ENCODE measurements at regions not wholly inside any gene's neighbourhood (a gene's known extent, or its start where the extent isn't known, plus 50 kb on each side); places are given as distances from the start of the nearest gene placed in this dataset.

- TF ChIP-seq MTA1 (CRISPR knock-in tag; IDR thresholded peaks at IDR 0.05; ENCODE audit: borderline replicate concordance): no peak
Observed at GRCh38 chr6:11480541-11480940, 57.0 kb upstream of the TMEM170B start (continued).

GRCh38 chr6:11479296-11479695, 58.3 kb upstream of the TMEM170B start:
- no TSS peak for BruUV-seq (replicated peaks)
- TF ChIP-seq ZNF614 (CRISPR knock-in tag; IDR thresholded peaks at IDR 0.05; ENCODE audit: borderline replicate concordance) (no peak), KDM2A (CRISPR knock-in tag; IDR thresholded peaks at IDR 0.05; ENCODE audit: borderline replicate concordance, low read depth) (no peak), KDM1A (CRISPR knock-in tag; IDR thresholded peaks at IDR 0.05) (no peak), HOXA7 (CRISPR knock-in tag; IDR thresholded peaks at IDR 0.05) (no peak), THAP9 (CRISPR knock-in tag; IDR thresholded peaks at IDR 0.05; ENCODE audit: borderline replicate concordance) (no peak), XBP1 (CRISPR knock-in tag; IDR thresholded peaks at IDR 0.05) (no peak), NFKB2 (CRISPR knock-in tag; IDR thresholded peaks at IDR 0.05; ENCODE audit: borderline replicate concordance) (no peak), TGIF2 (CRISPR knock-in tag; IDR thresholded peaks at IDR 0.05) (no peak), FOSL1 (CRISPR knock-in tag; IDR thresholded peaks at IDR 0.05; ENCODE audit: borderline replicate concordance) (no peak), ZNF335 (CRISPR knock-in tag; IDR thresholded peaks at IDR 0.05) (no peak), LRRFIP1 (CRISPR knock-in tag; conservative IDR thresholded peaks at IDR 0.05) (no peak), ZNF350 (CRISPR knock-in tag; IDR thresholded peaks at IDR 0.05; ENCODE audit: borderline replicate concordance, low read depth) (no peak), ZNF382 (CRISPR knock-in tag; IDR thresholded peaks at IDR 0.05; ENCODE audit: borderline replicate concordance) (no peak)
- TF ChIP-seq, protein P1, sequence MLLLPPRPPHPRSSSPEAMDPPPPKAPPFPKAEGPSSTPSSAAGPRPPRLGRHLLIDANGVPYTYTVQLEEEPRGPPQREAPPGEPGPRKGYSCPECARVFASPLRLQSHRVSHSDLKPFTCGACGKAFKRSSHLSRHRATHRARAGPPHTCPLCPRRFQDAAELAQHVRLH (CRISPR knock-in tag; IDR thresholded peaks at IDR 0.05; ENCODE audit: borderline replicate concordance, low read depth): no peak
- TF ChIP-seq, protein P2, sequence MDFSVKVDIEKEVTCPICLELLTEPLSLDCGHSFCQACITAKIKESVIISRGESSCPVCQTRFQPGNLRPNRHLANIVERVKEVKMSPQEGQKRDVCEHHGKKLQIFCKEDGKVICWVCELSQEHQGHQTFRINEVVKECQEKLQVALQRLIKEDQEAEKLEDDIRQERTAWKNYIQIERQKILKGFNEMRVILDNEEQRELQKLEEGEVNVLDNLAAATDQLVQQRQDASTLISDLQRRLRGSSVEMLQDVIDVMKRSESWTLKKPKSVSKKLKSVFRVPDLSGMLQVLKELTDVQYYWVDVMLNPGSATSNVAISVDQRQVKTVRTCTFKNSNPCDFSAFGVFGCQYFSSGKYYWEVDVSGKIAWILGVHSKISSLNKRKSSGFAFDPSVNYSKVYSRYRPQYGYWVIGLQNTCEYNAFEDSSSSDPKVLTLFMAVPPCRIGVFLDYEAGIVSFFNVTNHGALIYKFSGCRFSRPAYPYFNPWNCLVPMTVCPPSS (IDR thresholded peaks at IDR 0.05): no peak
- ATAC-seq (no peak), FAIRE-seq (no peak), DNase-seq (ENCODE audit: low spot score) (no peak)
- Histone ChIP-seq H3K27me3 (ENCODE audit: control insufficient read depth in 1 of 2, insufficient read depth in 2 of 2, low read length in 2 of 2) (no peaks in the 10 kb centered on the region), H3K9ac (ENCODE audit: insufficient read depth, low read depth, low read length) (no peak overlapping the region), H3K27ac (ENCODE audit: extremely low read length, insufficient read depth, low read length) (no peak overlapping the region), H3K4me2 (ENCODE audit: low read depth, low read length) (no peak overlapping the region), H3K4me3 (replicated peaks in 1 of 3; ENCODE audit: insufficient read depth in 1 of 3, low read depth in 2 of 3, low read length in 3 of 3) (no peak overlapping the region), H3K79me2 (ENCODE audit: insufficient read depth, low read length) (no peaks in the 10 kb centered on the region), H2AFZ (ENCODE audit: low read length) (no peak overlapping the region), H3K36me3 (replicated peaks in 1 of 2; ENCODE audit: control insufficient read depth in 1 of 2, insufficient read depth in 2 of 2, low read length in 2 of 2) (no peaks in the 10 kb centered on the region), H3K4me1 (ENCODE audit: insufficient read depth, low read length) (no peaks in the 10 kb centered on the region), H4K20me1 (ENCODE audit: insufficient read depth, low read length) (no peaks in the 10 kb centered on the region), H3K9me3 (ENCODE audit: low read length) (no peaks in the 10 kb centered on the region)
- ChIA-PET CTCF (ENCODE audit: low intra/inter-chr PET ratio, low total read pairs) (no interaction called here), POLR2A (no interaction called here)
- in situ Hi-C loops (cut with HindIII; ENCODE audit: extremely low pct_ligation_motif_present, low pct_unique_long_range_greater_than_20kb) (no loop called here), intact Hi-C loops (cut with micrococcal nuclease; ENCODE audit: unreplicated experiment) (no loop called here)
- 44% methylated on average over 1 of the region's 1 CpG for WGBS (ENCODE audit: low lambda C conversion rate)

All from HepG2 (cell line).